ENCODE measurements at regions not wholly inside any gene's neighbourhood (a gene's known extent, or its start where the extent isn't known, plus 50 kb on each side); places are given as distances from the start of the nearest gene placed in this dataset.

- no peaks in the 10 kb centered on the region for H3K27me3 ChIP-seq
- peak overlapping the region; percentile 30 for H3K27ac ChIP-seq
- H3K36me3 ChIP-seq: no peaks in the 10 kb centered on the region
- no peak for TF ChIP-seq POLR2A (IDR thresholded peaks at IDR 0.05)
- TF ChIP-seq EP300 (IDR thresholded peaks at IDR 0.05): no peak
- peak in 1 of 3 donors; percentile 57 for TF ChIP-seq POLR2AphosphoS5 (IDR thresholded peaks at IDR 0.05)
- TF ChIP-seq, protein P1, sequence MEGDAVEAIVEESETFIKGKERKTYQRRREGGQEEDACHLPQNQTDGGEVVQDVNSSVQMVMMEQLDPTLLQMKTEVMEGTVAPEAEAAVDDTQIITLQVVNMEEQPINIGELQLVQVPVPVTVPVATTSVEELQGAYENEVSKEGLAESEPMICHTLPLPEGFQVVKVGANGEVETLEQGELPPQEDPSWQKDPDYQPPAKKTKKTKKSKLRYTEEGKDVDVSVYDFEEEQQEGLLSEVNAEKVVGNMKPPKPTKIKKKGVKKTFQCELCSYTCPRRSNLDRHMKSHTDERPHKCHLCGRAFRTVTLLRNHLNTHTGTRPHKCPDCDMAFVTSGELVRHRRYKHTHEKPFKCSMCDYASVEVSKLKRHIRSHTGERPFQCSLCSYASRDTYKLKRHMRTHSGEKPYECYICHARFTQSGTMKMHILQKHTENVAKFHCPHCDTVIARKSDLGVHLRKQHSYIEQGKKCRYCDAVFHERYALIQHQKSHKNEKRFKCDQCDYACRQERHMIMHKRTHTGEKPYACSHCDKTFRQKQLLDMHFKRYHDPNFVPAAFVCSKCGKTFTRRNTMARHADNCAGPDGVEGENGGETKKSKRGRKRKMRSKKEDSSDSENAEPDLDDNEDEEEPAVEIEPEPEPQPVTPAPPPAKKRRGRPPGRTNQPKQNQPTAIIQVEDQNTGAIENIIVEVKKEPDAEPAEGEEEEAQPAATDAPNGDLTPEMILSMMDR (IDR thresholded peaks at IDR 0.05): no peak
- H3K4me3 ChIP-seq: no peak overlapping the region
- H3K4me1 ChIP-seq: peaks cover 63% of the 10 kb centered on the region
- H3K9me3 ChIP-seq: no peaks in the 10 kb centered on the region
- WGBS: 63% methylated on average over 9 of the region's 9 CpGs
- DNase-seq (ENCODE audit: low spot score in 2 of 2): no peak
Measured at GRCh38 chr9:90970608-90971007, 169.0 kb downstream of the SYK start.

DNA sequence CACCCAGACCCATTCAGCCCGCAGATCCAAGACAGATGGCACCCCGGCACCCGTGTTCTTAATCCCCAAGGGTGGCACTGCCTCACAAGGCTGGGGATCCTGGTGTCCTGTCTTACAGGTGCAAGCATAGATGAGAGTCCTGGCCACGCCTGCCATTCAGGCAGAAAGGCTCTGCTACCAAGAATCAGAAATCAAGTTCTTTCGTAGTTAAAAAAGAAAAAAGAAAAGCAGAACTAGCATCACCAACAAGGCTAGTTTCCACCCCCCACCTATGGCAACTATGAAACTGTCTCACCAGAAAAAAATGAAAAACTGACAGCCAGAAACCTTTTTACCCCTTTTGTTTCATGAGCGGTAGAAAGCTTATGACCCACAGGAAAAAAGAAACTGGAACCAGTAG, 170.4 kb downstream of the SYK start:
- no peak for TF ChIP-seq POLR2AphosphoS5 (IDR thresholded peaks at IDR 0.05)
- TF ChIP-seq, protein P1 (IDR thresholded peaks at IDR 0.05): no peak
- no peak for TF ChIP-seq EP300 (IDR thresholded peaks at IDR 0.05)
- TF ChIP-seq POLR2A (IDR thresholded peaks at IDR 0.05): no peak
- Histone ChIP-seq H3K4me3 (no peak overlapping the region), H3K9me3 (no peaks in the 10 kb centered on the region), H3K4me1 (peaks cover 52% of the 10 kb centered on the region), H3K27me3 (no peaks in the 10 kb centered on the region), H3K27ac (no peak overlapping the region), H3K36me3 (no peaks in the 10 kb centered on the region)
- 90% methylated on average over 6 of the region's 6 CpGs for WGBS
- no peak for DNase-seq (ENCODE audit: low spot score in 2 of 2)

- Histone ChIP-seq H3K9me3 (no peaks in the 10 kb centered on the region), H3K27me3 (no peaks in the 10 kb centered on the region), H3K27ac (no peak overlapping the region), H3K36me3 (no peaks in the 10 kb centered on the region), H3K4me1 (peaks cover 46% of the 10 kb centered on the region), H3K4me3 (no peak overlapping the region)
- TF ChIP-seq POLR2A (IDR thresholded peaks at IDR 0.05) (no peak), EP300 (IDR thresholded peaks at IDR 0.05) (no peak), POLR2AphosphoS5 (IDR thresholded peaks at IDR 0.05) (no peak)
- TF ChIP-seq, protein P1 (IDR thresholded peaks at IDR 0.05): no peak
- 63% methylated on average over 5 of the region's 5 CpGs for WGBS
- DNase-seq (ENCODE audit: low spot score in 2 of 2): no peak
Measured at GRCh38 chr9:90974016-90974415, 172.4 kb downstream of the SYK start.

DNA sequence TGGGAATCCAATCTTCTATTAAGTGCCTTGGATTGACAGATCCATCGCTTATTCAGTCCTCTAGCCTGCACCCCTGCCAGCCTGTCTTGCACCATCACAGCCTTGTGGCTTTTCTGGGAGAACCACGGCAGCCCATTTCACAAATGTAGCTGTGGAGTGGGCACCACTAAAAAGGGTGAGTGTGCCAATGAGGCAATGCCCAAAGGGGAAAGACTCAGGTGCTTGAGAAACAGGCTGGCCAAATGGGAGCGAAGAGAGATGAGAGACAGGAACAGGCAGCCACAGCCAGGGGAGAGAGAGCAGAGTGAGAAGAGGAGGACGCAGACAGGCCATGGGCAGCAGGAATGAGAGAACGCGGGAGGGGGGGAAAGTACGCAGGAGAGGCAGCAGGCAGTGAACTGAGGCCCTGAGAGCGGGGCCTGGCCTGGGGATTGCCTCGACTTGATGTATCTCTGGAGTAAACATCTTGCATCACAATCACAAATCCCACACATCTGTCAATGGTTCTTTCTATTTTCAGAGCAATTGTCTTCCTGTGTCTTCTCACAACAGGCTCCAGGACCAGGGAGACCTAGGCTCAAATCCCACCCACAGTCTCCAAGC, 173.1 kb downstream of the SYK start:
- H3K27ac ChIP-seq: peak overlapping the region; percentile 48
- WGBS: 74% methylated on average over 9 of the region's 9 CpGs

DNA sequence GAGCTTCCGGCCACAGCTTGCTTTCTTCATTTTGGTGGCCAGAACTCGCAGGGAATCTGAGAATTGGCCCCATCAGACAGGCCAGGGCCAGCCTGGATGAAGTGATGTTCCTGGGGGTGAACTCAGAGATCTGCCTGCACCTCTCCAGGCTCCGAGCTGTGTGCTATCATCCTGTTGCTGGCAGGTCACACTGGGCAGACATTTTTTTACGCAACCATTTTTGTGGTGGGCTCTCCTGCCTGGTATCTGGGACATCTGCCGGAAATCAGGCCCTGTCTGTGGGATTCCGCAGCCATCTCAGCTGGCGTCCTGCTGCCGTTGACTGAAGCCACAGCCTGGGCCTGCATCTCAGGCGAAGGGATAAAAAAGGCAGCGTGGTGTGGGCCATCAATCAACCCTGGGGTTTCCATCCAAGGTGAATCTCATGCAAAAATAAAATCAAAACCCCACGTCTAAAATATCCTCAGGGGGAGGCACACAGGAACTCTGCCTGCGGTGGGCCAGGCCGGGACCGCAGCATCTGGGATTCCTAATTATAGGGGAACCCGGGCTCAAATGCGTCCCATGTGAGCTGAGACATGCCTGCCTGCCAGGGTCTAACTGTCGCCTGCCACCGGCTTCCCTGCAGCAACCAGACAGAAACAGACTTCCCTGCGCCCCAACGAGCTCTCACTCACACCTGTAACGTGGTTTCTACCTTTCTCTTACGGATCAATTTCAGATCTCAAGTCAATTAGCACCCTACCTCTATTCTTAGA, 174.3 kb downstream of the SYK start:
- no peaks in the 10 kb centered on the region for H3K36me3 ChIP-seq
- WGBS: 80% methylated on average over 22 of the region's 22 CpGs
- H3K4me3 ChIP-seq: no peak overlapping the region
- H3K9me3 ChIP-seq: no peaks in the 10 kb centered on the region
- H3K4me1 ChIP-seq: peaks cover 37% of the 10 kb centered on the region
- TF ChIP-seq, protein P1 (IDR thresholded peaks at IDR 0.05): no peak
- DNase-seq (ENCODE audit: low spot score in 2 of 2): no peak
- no peaks in the 10 kb centered on the region for H3K27me3 ChIP-seq
- H3K27ac ChIP-seq: no peak overlapping the region

More for the DNA sequence above, 173.1 kb downstream of the SYK start:
- H3K9me3 ChIP-seq: no peaks in the 10 kb centered on the region
- H3K36me3 ChIP-seq: no peaks in the 10 kb centered on the region
- H3K27me3 ChIP-seq: no peaks in the 10 kb centered on the region
- DNase-seq (ENCODE audit: low spot score in 2 of 2): no peak
- no peak overlapping the region for H3K4me3 ChIP-seq
- H3K4me1 ChIP-seq: peaks cover 46% of the 10 kb centered on the region
- TF ChIP-seq EP300 (IDR thresholded peaks at IDR 0.05): no peak
- TF ChIP-seq POLR2AphosphoS5 (IDR thresholded peaks at IDR 0.05): no peak
- no peak for TF ChIP-seq POLR2A (IDR thresholded peaks at IDR 0.05)
- TF ChIP-seq, protein P1 (IDR thresholded peaks at IDR 0.05): no peak
